Progenitor cell of endocrine pancreas (in vitro differentiated cells): ENCODE measurements at regions not wholly inside any gene's neighbourhood (a gene's known extent, or its start where the extent isn't known, plus 50 kb on each side); places are given as distances from the start of the nearest gene placed in this dataset.

Experiments used
- DNase-seq: peaks from one replicate; pipeline ENCODE4 v3.0.0; 2021; ENCODE audit warnings: low spot score; ENCODE audit not compliant: unreplicated experiment
- H3K27ac Mint-ChIP-seq: 2 replicates; pipeline ENCODE4 v1.8.0; 2021; ENCODE audit warnings: mild to moderate bottlenecking, moderate library complexity, mixed read lengths
- H3K27me3 Mint-ChIP-seq: 2 replicates; pipeline ENCODE4 v1.8.0; 2021; ENCODE audit warnings: mixed read lengths
- H3K36me3 Mint-ChIP-seq: 2 replicates; pipeline ENCODE4 v1.8.0; 2022; ENCODE audit warnings: mixed read lengths; ENCODE audit not compliant: insufficient read depth
- H3K4me1 Mint-ChIP-seq: 2 replicates; pipeline ENCODE4 v1.8.0; 2021; ENCODE audit warnings: low read depth, mixed read lengths
- H3K4me3 Mint-ChIP-seq: 2 replicates; pipeline ENCODE4 v1.8.0; 2021; ENCODE audit warnings: low read depth, mild to moderate bottlenecking, moderate library complexity, mixed read lengths
- H3K9me3 Mint-ChIP-seq: 2 replicates; pipeline ENCODE4 v1.8.0; 2021; ENCODE audit warnings: low read depth, mixed read lengths
- TF ChIP-seq, protein P1 (sequence below): fragments of 200-600 bp; sonication (generic); IDR thresholded peaks from one replicate; pipeline ENCODE4 v1.5.0; 2021; ENCODE audit warnings: antibody characterized with exemption, mild to moderate bottlenecking; ENCODE audit not compliant: unreplicated experiment

GRCh38 chr16:7037495-7037894 lies 295.1 kb upstream of the RBFOX1 start:
- Mint-ChIP-seq H3K36me3 (no peaks in the 10 kb centered on the region), H3K9me3 (no peaks in the 10 kb centered on the region), H3K4me1 (peaks cover 7% of the 10 kb centered on the region), H3K27ac (no peak overlapping the region), H3K27me3 (no peaks in the 10 kb centered on the region), H3K4me3 (no peak overlapping the region)
- TF ChIP-seq, protein P1, sequence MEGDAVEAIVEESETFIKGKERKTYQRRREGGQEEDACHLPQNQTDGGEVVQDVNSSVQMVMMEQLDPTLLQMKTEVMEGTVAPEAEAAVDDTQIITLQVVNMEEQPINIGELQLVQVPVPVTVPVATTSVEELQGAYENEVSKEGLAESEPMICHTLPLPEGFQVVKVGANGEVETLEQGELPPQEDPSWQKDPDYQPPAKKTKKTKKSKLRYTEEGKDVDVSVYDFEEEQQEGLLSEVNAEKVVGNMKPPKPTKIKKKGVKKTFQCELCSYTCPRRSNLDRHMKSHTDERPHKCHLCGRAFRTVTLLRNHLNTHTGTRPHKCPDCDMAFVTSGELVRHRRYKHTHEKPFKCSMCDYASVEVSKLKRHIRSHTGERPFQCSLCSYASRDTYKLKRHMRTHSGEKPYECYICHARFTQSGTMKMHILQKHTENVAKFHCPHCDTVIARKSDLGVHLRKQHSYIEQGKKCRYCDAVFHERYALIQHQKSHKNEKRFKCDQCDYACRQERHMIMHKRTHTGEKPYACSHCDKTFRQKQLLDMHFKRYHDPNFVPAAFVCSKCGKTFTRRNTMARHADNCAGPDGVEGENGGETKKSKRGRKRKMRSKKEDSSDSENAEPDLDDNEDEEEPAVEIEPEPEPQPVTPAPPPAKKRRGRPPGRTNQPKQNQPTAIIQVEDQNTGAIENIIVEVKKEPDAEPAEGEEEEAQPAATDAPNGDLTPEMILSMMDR = no peak
- DNase-seq = no peak

- H3K4me3 Mint-ChIP-seq = no peak overlapping the region
- H3K4me1 Mint-ChIP-seq = no peaks in the 10 kb centered on the region
- no peaks in the 10 kb centered on the region for H3K36me3 Mint-ChIP-seq
- TF ChIP-seq, protein P1 = no peak
- peaks cover 4% of the 10 kb centered on the region for H3K9me3 Mint-ChIP-seq
- no peak overlapping the region for H3K27ac Mint-ChIP-seq
- DNase-seq = no peak
- H3K27me3 Mint-ChIP-seq = peaks cover 2% of the 10 kb centered on the region
These were observed 301.6 kb upstream of the RBFOX1 start for GRCh38 chr16:7031031-7031430.

DNA sequence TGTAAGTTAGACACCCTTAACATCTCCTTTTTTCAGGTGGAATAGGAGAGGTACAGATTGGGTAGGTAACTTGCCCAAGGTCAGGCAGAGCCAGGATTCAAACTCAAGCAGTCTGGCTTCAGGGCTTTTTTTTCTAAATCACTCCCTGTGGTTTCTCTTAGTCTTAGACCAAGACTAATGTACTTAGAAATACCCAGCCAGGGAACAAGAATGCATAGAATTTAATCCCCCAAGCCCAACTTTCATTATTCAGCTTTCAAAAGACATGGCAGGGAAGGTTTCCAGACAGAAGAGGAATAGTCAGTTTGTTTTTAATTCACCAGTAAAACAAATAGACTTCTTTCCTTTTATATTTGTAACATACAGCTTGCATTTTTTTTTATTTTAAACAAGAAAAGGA lies 305.2 kb upstream of the RBFOX1 start:
- H3K9me3 Mint-ChIP-seq = peaks cover 4% of the 10 kb centered on the region
- no peaks in the 10 kb centered on the region for H3K36me3 Mint-ChIP-seq
- H3K4me1 Mint-ChIP-seq = no peaks in the 10 kb centered on the region
- DNase-seq = no peak
- H3K27ac Mint-ChIP-seq = no peak overlapping the region
- peaks cover 2% of the 10 kb centered on the region for H3K27me3 Mint-ChIP-seq
- no peak overlapping the region for H3K4me3 Mint-ChIP-seq
- TF ChIP-seq, protein P1 = no peak

GRCh38 chr16:7026639-7027038 lies 306.0 kb upstream of the RBFOX1 start:
- H3K4me1 Mint-ChIP-seq = no peaks in the 10 kb centered on the region
- TF ChIP-seq, protein P1 = no peak
- H3K36me3 Mint-ChIP-seq = no peaks in the 10 kb centered on the region
- H3K27ac Mint-ChIP-seq = no peak overlapping the region
- H3K9me3 Mint-ChIP-seq = peaks cover 4% of the 10 kb centered on the region
- H3K4me3 Mint-ChIP-seq = no peak overlapping the region
- no peak for DNase-seq
- peaks cover 2% of the 10 kb centered on the region for H3K27me3 Mint-ChIP-seq

DNA sequence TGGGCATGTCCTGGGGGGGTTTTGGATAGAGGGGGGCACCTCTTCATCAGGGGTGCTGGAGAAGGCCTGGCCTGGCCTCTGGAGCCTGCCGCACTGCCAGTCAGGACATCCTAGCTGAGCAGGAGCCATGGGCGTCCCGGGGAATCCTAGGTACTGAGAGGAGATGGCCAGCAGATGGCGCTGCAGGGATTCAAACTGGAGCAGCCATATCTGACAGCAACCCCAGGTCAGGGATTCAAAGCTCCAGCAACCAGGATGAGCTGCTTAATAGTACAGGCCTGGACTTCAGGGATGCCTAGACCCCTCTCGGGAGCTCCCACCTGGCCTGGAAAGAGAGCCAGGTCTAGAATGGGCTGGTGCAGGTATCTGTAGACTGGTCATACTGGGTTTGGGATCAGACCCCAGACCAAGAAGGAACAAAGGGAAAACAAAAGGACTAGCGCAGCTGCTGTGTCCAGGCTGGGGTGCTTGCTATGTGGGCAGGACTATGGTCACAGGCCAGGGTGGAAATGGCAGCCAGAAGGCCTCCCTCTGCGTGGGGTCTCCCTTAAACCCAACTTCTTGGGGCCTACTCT lies 306.9 kb upstream of the RBFOX1 start:
- Mint-ChIP-seq H3K27me3 (peaks cover 2% of the 10 kb centered on the region), H3K9me3 (peaks cover 4% of the 10 kb centered on the region), H3K36me3 (no peaks in the 10 kb centered on the region), H3K27ac (no peak overlapping the region), H3K4me1 (no peaks in the 10 kb centered on the region), H3K4me3 (no peak overlapping the region)
- TF ChIP-seq, protein P1 = peak; percentile 81
- DNase-seq = peak; percentile 84
